Cerebellar cortex (tissue), 1 donor: ENCODE measurements at regions not wholly inside any gene's neighbourhood (a gene's known extent, or its start where the extent isn't known, plus 50 kb on each side); places are given as distances from the start of the nearest gene placed in this dataset.

ENCODE experiments used
- DNase-seq: peaks from one replicate; pipeline ENCODE4 v3.0.0-alpha.2; 2015; ENCODE audit warnings: low spot score

GRCh38 chr1:115140442-115141144 lies 51.3 kb upstream of the TSPAN2 start:
- no peak for DNase-seq

- no peak for DNase-seq
Observed at GRCh38 chr1:115139381-115139780, 50.1 kb upstream of the TSPAN2 start.
